ENCODE measurements at regions not wholly inside any gene's neighbourhood (a gene's known extent, or its start where the extent isn't known, plus 50 kb on each side); places are given as distances from the start of the nearest gene placed in this dataset.
"Not testable (repeated sequence)": the region's sequence is repeated elsewhere in the genome, so short reads cannot be mapped to it uniquely, and the experiment has no call there.

- DNase-seq = not testable (repeated sequence)
These were observed 347.7 kb upstream of the TMEFF2 start for GRCh38 chr2:192542148-192543066.

- DNase-seq = no peak
These were observed 344.6 kb upstream of the TMEFF2 start for GRCh38 chr2:192539306-192539705.

- no peak for DNase-seq
These were observed 342.3 kb upstream of the TMEFF2 start for GRCh38 chr2:192536922-192537624.

- DNase-seq = no peak
These were observed 341.5 kb upstream of the TMEFF2 start for GRCh38 chr2:192535956-192536921.

- DNase-seq = no peak
These were observed 339.3 kb upstream of the TMEFF2 start for GRCh38 chr2:192534072-192534471.

- DNase-seq = not testable (repeated sequence)
These were observed 330.0 kb upstream of the TMEFF2 start for GRCh38 chr2:192524642-192525251.

GRCh38 chr2:192524214-192524613 is 329.5 kb upstream of the TMEFF2 start:
- not testable (repeated sequence) for DNase-seq

- DNase-seq = no peak
These were observed 321.2 kb upstream of the TMEFF2 start for GRCh38 chr2:192515937-192516336.

- no peak for DNase-seq
These were observed 318.8 kb upstream of the TMEFF2 start for GRCh38 chr2:192513575-192513974.

- DNase-seq = not testable (repeated sequence)
These were observed 313.2 kb upstream of the TMEFF2 start for GRCh38 chr2:192507836-192508450.

- DNase-seq = no peak
These were observed 305.9 kb upstream of the TMEFF2 start for GRCh38 chr2:192500550-192501200.

- no peak for DNase-seq
These were observed 304.7 kb upstream of the TMEFF2 start for GRCh38 chr2:192499476-192499875.

GRCh38 chr2:192498747-192499146 is 304.0 kb upstream of the TMEFF2 start:
- DNase-seq = no peak

- not testable (repeated sequence) for DNase-seq
These were observed 293.4 kb upstream of the TMEFF2 start for GRCh38 chr2:192488158-192488557.

- no peak for DNase-seq
These were observed 292.9 kb upstream of the TMEFF2 start for GRCh38 chr2:192487636-192488035.

- no peak for DNase-seq
These were observed 290.2 kb upstream of the TMEFF2 start for GRCh38 chr2:192484903-192485302.

- no peak for DNase-seq
These were observed 286.3 kb upstream of the TMEFF2 start for GRCh38 chr2:192480984-192481383.

- no peak for DNase-seq
These were observed 278.6 kb upstream of the TMEFF2 start for GRCh38 chr2:192473331-192473730.

GRCh38 chr2:192471982-192472381 is 277.2 kb upstream of the TMEFF2 start:
- DNase-seq = no peak

GRCh38 chr2:192469612-192470011 is 274.9 kb upstream of the TMEFF2 start:
- DNase-seq = no peak

GRCh38 chr2:192467953-192468660 is 273.4 kb upstream of the TMEFF2 start:
- no peak for DNase-seq

All from NCI-H1694 treated with DMSO at 0.1 percent for 48 hours (cell line).